Neuron (in vitro differentiated cells): ENCODE measurements at regions not wholly inside any gene's neighbourhood (a gene's known extent, or its start where the extent isn't known, plus 50 kb on each side); places are given as distances from the start of the nearest gene placed in this dataset.

ENCODE experiments used
- H2AFZ ChIP-seq: one replicate; pipeline ENCODE4 v1.6.1; 2013; ENCODE audit warnings: low read depth, mild to moderate bottlenecking, inconsistent platforms, low read length, moderate library complexity
- H3K27me3 ChIP-seq: one replicate; pipeline ENCODE4 v1.6.1; 2013; ENCODE audit warnings: low read length; ENCODE audit not compliant: insufficient read depth
- H3K36me3 ChIP-seq: one replicate; pipeline ENCODE4 v1.6.1; 2013; ENCODE audit warnings: low read length; ENCODE audit not compliant: insufficient read depth
- H3K4me1 ChIP-seq: one replicate; pipeline ENCODE4 v1.6.1; 2013; ENCODE audit warnings: low read length; ENCODE audit not compliant: insufficient read depth
- H3K4me3 ChIP-seq: 2 replicates; pipeline ENCODE4 v1.5.1; 2013; ENCODE audit warnings: mild to moderate bottlenecking, low read length, moderate library complexity
- H3K9me3 ChIP-seq: one replicate; pipeline ENCODE4 v1.6.1; 2013; ENCODE audit warnings: low read length

- H3K4me3 ChIP-seq: no peak overlapping the region
- H3K4me1 ChIP-seq: peaks cover under 1% of the 10 kb centered on the region
- no peaks in the 10 kb centered on the region for H3K36me3 ChIP-seq
- no peaks in the 10 kb centered on the region for H3K27me3 ChIP-seq
- H3K9me3 ChIP-seq: no peaks in the 10 kb centered on the region
- no peak overlapping the region for H2AFZ ChIP-seq
Measured at GRCh38 chr1:234689236-234689635, 79.3 kb upstream of the IRF2BP2 start.

DNA sequence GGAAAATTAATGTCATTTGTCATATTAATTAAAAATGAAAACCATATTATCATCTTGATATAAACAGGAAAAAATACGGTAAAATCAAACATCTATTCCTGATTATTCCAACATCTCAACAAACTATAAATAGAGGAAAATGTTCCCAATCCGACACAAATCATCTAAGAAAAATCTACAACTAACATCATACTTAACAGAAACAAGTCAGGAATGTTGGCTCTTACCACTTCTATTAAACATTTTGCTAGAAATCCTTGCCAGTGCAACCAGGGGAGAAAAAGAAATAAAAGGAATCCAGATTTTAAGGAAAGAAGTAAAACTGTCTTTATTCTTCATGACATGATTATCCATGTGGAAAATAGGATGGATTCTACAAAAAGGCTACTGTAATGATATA lies 77.0 kb upstream of the IRF2BP2 start:
- Histone ChIP-seq H3K36me3 (no peaks in the 10 kb centered on the region), H3K4me3 (no peak overlapping the region), H3K27me3 (no peaks in the 10 kb centered on the region), H3K4me1 (peaks cover 8% of the 10 kb centered on the region), H2AFZ (no peak overlapping the region), H3K9me3 (no peaks in the 10 kb centered on the region)

GRCh38 chr1:234686035-234686434 lies 76.1 kb upstream of the IRF2BP2 start:
- Histone ChIP-seq H3K4me1 (peaks cover 8% of the 10 kb centered on the region), H3K36me3 (no peaks in the 10 kb centered on the region), H3K4me3 (no peak overlapping the region), H2AFZ (no peak overlapping the region), H3K9me3 (no peaks in the 10 kb centered on the region), H3K27me3 (no peaks in the 10 kb centered on the region)

GRCh38 chr1:234684856-234685255 lies 74.9 kb upstream of the IRF2BP2 start:
- Histone ChIP-seq H3K4me1 (peaks cover 8% of the 10 kb centered on the region), H3K36me3 (no peaks in the 10 kb centered on the region)

DNA sequence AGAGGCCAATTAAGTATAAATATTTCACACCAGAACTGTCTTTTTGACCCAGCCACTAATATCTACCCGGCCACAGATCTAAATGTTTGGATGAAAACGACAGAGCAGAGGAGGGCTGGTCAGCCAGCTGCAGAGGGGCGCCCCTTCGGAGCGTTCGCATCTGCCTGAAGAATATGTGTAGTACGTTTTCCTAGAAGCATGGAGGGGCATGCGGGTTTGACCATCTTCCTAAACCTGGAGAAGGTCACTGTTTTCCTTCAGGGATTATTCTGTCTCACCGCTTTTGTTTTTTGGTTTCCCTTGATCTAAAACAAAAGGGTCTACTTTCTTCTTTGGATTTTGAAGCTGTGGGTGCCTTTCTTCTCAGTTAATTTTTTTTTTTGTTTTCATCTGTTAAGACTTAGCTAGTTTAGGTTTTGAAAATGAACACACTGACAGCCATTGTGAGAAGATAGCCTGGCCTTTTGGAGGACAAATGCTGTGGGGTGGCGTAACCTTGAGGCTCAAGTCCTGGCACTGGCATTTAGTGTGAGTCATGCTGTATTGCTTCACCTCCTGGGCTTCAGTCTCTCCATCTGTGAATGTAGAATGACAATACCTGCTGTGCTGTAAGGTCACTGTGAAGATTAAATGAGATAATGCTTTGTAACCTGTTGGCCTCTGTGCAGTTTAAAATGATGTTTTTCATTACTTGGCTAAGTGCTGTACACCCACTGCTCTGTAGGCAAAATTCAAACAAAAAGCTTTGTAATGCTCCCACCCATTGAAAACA lies 74.1 kb upstream of the IRF2BP2 start:
- no peaks in the 10 kb centered on the region for H3K36me3 ChIP-seq

More at GRCh38 chr1:234684856-234685255, 74.9 kb upstream of the IRF2BP2 start:
- Histone ChIP-seq H2AFZ (no peak overlapping the region), H3K27me3 (no peaks in the 10 kb centered on the region), H3K4me3 (no peak overlapping the region), H3K9me3 (peaks cover 2% of the 10 kb centered on the region)

DNA sequence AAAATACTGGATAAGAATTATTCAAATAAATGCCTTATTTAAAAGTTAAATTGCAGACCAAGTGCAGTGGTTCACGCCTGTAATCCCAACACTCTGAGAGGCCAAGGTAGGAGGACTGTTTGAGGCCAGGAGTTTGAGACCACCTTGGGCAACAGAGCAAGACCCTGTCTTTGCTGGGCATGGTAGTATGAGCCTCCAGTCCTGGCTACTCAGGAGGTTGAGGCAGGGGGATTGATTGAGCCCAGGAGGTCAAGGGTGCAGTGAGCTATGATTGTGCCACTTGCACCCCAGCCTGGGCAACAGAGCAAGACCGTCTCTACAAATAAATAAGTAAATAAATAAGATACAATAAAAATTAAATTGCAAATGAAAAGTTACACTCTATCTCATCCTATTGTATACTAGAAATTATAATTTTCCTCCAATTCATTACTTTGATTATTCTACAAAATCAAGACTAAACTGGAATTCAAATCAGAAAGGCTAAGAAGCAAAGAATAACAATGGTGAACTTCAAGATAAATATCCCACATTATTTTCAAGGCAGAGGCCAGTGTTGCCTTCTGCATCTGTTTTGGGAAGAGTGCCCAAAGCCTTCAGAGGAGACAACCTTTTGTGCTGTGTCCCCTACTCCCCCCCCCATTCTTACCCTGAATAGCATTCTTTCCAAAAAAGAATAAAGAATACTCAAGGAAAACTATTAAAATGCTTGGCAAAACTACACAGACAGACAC lies 73.3 kb upstream of the IRF2BP2 start:
- H3K27me3 ChIP-seq: no peaks in the 10 kb centered on the region
- H3K36me3 ChIP-seq: no peaks in the 10 kb centered on the region
- H3K4me1 ChIP-seq: peaks cover 8% of the 10 kb centered on the region
- no peak overlapping the region for H2AFZ ChIP-seq
- no peak overlapping the region for H3K4me3 ChIP-seq
- H3K9me3 ChIP-seq: peaks cover 2% of the 10 kb centered on the region

More for the DNA sequence above, 74.1 kb upstream of the IRF2BP2 start:
- peaks cover 2% of the 10 kb centered on the region for H3K9me3 ChIP-seq
- H3K27me3 ChIP-seq: no peaks in the 10 kb centered on the region
- no peak overlapping the region for H2AFZ ChIP-seq
- H3K4me3 ChIP-seq: no peak overlapping the region
- H3K4me1 ChIP-seq: peaks cover 8% of the 10 kb centered on the region

DNA sequence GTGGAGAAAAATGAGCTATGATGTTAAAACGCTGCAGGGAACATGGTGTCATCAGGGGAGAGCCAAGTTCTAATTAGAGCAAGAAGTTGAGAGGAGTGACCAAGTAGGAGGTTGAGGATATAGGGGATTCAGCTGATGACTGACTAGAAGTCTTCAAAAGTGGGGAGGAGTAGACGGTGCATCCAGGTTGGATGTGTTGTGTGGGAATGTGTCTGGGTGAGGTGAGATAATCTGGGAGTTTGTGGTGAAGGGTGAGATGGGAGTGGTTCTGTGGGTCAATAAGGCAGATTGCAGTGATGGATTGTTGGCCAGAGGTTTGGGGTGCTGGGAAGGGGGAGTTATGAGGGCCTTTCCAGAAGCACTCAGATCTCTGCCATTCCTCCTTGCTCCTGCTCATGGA lies 72.0 kb upstream of the IRF2BP2 start:
- Histone ChIP-seq H3K4me3 (no peak overlapping the region), H2AFZ (no peak overlapping the region), H3K9me3 (peaks cover 2% of the 10 kb centered on the region), H3K27me3 (no peaks in the 10 kb centered on the region), H3K36me3 (no peaks in the 10 kb centered on the region), H3K4me1 (peaks cover 8% of the 10 kb centered on the region)

DNA sequence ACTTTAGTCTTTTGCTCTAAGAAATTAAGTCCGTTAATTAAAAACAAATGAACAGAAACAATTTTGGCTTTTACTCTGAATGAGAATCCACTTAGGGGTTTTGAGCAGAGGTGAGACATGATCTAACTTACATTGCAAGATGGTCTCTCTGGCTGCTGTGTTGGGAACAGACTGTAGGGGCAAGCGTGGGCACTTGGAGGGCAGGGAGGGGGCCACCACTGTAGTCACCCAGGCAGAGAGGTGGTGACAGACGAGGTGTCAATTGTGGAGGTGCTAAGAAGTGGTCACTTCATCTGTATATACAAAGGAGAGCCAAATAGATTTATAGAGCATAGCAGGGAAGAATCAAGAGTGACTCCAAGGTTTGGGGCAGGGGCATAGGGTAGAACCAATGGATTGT lies 71.1 kb upstream of the IRF2BP2 start:
- no peaks in the 10 kb centered on the region for H3K27me3 ChIP-seq
- no peak overlapping the region for H2AFZ ChIP-seq
- no peak overlapping the region for H3K4me3 ChIP-seq
- no peaks in the 10 kb centered on the region for H3K36me3 ChIP-seq
- peaks cover 12% of the 10 kb centered on the region for H3K4me1 ChIP-seq
- H3K9me3 ChIP-seq: peaks cover 2% of the 10 kb centered on the region

GRCh38 chr1:234680331-234680904 lies 70.4 kb upstream of the IRF2BP2 start:
- H2AFZ ChIP-seq: no peak overlapping the region
- H3K4me3 ChIP-seq: no peak overlapping the region
- peaks cover 14% of the 10 kb centered on the region for H3K4me1 ChIP-seq
- H3K27me3 ChIP-seq: no peaks in the 10 kb centered on the region
- no peaks in the 10 kb centered on the region for H3K36me3 ChIP-seq
- H3K9me3 ChIP-seq: peaks cover 2% of the 10 kb centered on the region

DNA sequence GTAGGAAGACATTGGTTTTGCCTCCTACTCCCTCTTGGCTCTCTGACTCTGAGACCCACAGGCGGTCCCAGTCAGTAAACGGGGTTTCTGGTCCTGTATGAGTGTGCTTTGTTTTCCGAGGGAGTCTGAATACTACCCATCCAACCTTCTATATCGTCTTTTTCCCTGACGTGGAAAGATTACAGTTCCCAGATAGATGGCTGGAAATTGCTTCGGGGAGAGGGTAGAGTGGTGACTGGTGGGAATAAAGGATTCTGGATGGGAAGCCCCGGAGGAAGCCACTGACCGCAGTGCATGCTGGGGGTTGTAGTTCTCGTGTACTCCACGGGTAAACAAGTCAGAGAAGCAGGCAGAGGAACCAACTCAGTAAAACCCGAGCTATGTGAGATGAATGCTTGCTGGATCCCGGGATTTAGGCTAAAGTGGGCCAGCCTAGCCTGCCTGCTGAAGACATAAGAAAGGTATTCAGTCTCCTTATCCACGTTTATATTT lies 66.2 kb upstream of the IRF2BP2 start:
- Histone ChIP-seq H3K36me3 (no peaks in the 10 kb centered on the region), H3K4me3 (peak overlapping the region; percentile 31), H3K4me1 (peaks cover 10% of the 10 kb centered on the region), H3K9me3 (peaks cover 2% of the 10 kb centered on the region), H3K27me3 (no peaks in the 10 kb centered on the region), H2AFZ (peak overlapping the region; percentile 79)

GRCh38 chr1:234675572-234675971 lies 65.6 kb upstream of the IRF2BP2 start:
- H2AFZ ChIP-seq: peak overlapping the region; percentile 79
- H3K4me3 ChIP-seq: no peak overlapping the region
- H3K4me1 ChIP-seq: peaks cover 10% of the 10 kb centered on the region
- H3K27me3 ChIP-seq: no peaks in the 10 kb centered on the region
- H3K36me3 ChIP-seq: no peaks in the 10 kb centered on the region
- no peaks in the 10 kb centered on the region for H3K9me3 ChIP-seq

- H3K9me3 ChIP-seq: no peaks in the 10 kb centered on the region
- no peaks in the 10 kb centered on the region for H3K27me3 ChIP-seq
- H3K4me1 ChIP-seq: peaks cover 10% of the 10 kb centered on the region
- no peak overlapping the region for H3K4me3 ChIP-seq
- H2AFZ ChIP-seq: no peak overlapping the region
- no peaks in the 10 kb centered on the region for H3K36me3 ChIP-seq
Measured at GRCh38 chr1:234675006-234675405, 65.0 kb upstream of the IRF2BP2 start.

GRCh38 chr1:234674218-234674815 lies 64.3 kb upstream of the IRF2BP2 start:
- H2AFZ ChIP-seq: no peak overlapping the region
- H3K4me3 ChIP-seq: no peak overlapping the region
- no peaks in the 10 kb centered on the region for H3K9me3 ChIP-seq
- H3K36me3 ChIP-seq: no peaks in the 10 kb centered on the region
- peaks cover 10% of the 10 kb centered on the region for H3K4me1 ChIP-seq
- H3K27me3 ChIP-seq: no peaks in the 10 kb centered on the region
